ENCODE measurements at regions not wholly inside any gene's neighbourhood (a gene's known extent, or its start where the extent isn't known, plus 50 kb on each side); places are given as distances from the start of the nearest gene placed in this dataset.

- H3K4me3 ChIP-seq (ENCODE audit: low read depth, low read length) = no peak overlapping the region
- no peak for TF ChIP-seq CTCF (IDR thresholded peaks at IDR 0.05; ENCODE audit: low read depth, low read length)
- no peak for TF ChIP-seq POLR2A (IDR thresholded peaks at IDR 0.05; ENCODE audit: extremely low read depth, insufficient read length)
- no peak for TF ChIP-seq MAX (IDR thresholded peaks at IDR 0.05; ENCODE audit: low read depth, low read length)
- TF ChIP-seq MYC (IDR thresholded peaks at IDR 0.05; ENCODE audit: low read depth, low read length) = no peak
- no peak for DNase-seq (ENCODE audit: low read depth)
These were observed 51.2 kb upstream of the TBC1D5 start for GRCh38 chr3:17793542-17794195.

Data from NB4 (cell line).